GM20000 (cell line): ENCODE measurements at regions not wholly inside any gene's neighbourhood (a gene's known extent, or its start where the extent isn't known, plus 50 kb on each side); places are given as distances from the start of the nearest gene placed in this dataset.

Source experiments
- DNase-seq: peaks from one replicate; pipeline ENCODE4 v3.0.0; 2012; ENCODE audit warnings: low spot score
- CTCF ChIP-seq: IDR thresholded peaks from 2 replicates; pipeline ENCODE4 v1.5.1; 2012; ENCODE audit warnings: mild to moderate bottlenecking, control low read depth; ENCODE audit errors: extremely low read depth, missing control alignments

DNA sequence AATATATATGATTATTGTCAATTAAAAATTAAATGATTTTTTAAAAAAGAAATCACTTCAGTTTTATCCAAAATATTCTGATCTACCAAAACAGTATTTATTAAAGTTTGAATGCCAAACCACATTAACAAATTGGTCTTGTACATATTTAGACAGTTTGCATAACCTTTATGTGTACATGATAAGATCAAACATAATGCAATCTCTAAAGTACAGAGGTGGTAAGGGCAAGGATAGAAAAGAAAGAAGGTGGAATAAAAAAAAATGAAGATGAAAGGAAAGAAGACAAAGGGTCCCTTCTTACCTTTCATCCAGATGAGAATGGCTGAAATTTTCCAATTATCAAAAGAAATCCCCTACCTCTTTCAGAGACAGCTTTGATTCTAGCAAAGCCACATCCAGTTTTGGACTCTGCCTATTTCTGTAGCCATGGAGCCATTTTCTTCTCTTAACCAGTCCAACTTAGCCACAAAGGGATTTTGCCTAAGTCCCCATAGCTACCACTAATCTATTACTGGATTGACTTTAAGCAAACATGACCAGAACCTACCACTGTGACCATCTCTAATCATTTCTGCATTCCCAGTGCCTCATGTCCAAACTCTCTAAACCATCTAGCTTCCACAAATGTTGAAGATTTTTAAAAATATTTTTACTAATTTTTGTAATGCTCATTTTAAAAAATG lies 133.3 kb upstream of the TRPM3 start:
- TF ChIP-seq CTCF = no peak
- DNase-seq = no peak

- no peak for DNase-seq
- TF ChIP-seq CTCF = no peak
These were observed 131.6 kb upstream of the TRPM3 start for GRCh38 chr9:71253011-71253410.

- no peak for DNase-seq
- TF ChIP-seq CTCF = no peak
These were observed 129.2 kb upstream of the TRPM3 start for GRCh38 chr9:71250581-71250980.

GRCh38 chr9:71249729-71250317 lies 128.4 kb upstream of the TRPM3 start:
- peak; percentile 30 for TF ChIP-seq CTCF
- DNase-seq = peak; percentile 37

DNA sequence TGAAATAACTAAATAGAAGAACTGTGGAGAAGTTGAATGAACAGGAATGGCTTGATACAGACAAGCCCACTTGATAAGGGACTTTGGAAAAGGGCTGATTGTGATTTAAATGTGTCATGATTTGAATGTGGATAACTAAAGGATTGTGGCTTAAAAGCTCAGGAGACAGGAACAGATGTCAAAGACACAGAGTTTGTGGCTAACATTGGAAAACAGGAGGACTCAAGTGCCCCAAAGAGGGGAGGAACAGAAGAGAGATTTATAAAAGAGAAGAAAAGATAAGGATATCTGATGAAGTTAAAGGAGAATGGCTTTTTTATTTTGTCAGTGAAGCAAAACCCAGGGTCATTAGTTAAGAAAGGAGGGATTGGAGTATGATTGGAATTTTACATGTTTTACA lies 124.2 kb upstream of the TRPM3 start:
- no peak for DNase-seq

GRCh38 chr9:71243951-71244350 lies 122.5 kb upstream of the TRPM3 start:
- no peak for DNase-seq
- no peak for TF ChIP-seq CTCF

More for the DNA sequence above, 124.2 kb upstream of the TRPM3 start:
- no peak for TF ChIP-seq CTCF

DNA sequence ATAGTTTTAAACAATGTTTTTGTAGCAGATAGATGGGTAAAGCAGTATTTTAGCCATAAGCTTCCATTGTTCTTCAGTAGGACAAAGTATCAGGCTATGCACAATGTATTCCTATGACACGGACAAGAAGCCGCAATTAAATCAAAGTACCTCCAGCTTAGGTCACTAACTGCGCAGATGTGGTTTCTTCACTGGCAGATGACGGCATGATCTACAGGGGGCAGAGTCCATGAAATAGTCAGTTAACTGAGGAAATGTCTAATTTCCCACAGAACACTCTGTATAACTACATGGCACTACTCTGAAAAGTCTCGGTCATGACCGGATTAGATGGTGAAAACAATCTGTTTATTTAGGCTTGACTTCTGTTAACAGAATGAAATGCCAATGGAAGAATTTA lies 120.7 kb upstream of the TRPM3 start:
- TF ChIP-seq CTCF = no peak
- DNase-seq = no peak
